Spleen (tissue), 3 donors: ENCODE measurements at regions not wholly inside any gene's neighbourhood (a gene's known extent, or its start where the extent isn't known, plus 50 kb on each side); places are given as distances from the start of the nearest gene placed in this dataset.

Experiments used
- POLR2A ChIP-seq, 3 donors: fragments of 450-650 bp; IDR thresholded peaks; one replicate each; pipeline ENCODE4 v1.5.1; 2017; ENCODE audit warnings: antibody characterized with exemption in 3 of 3, mild to moderate bottlenecking in 1 of 3
- POLR2AphosphoS5 ChIP-seq, 3 donors: sonication (generic); formaldehyde crosslinking; IDR thresholded peaks; one replicate each; pipeline ENCODE4 v1.5.1; 2017; ENCODE audit warnings: antibody characterized with exemption in 3 of 3

DNA sequence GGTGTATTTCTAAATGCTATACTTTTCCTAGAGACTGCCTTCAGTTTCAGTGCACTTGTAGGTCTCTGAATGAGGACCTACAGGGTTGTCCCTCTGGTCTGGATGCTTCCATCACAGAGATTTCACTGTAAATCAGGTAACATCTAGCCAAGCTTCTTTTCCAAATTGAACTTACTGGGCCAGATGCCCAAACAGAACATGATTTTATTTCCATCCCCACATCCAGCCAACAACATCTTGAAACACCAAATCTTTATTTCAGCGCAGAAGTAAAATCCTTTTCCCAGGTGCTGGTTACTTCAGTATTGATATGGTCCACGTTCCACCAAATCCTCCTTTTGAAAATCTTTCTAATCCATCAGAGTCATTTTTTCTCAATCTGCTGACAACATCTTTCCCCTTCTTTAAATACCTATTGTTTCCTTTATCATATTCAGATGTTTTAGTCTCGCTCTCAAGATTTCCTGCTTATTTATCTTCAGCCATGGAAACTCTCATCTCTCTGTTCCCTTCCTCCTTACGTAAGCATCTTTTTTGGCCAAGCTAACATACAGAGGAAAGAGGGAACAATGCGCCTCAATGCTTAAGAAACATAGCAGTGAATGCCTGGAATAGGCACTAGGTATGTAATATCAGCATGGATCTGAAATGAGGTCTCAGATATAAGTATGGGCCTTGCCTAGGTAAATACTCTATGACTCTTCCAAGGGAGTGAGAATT lies 201.2 kb upstream of the MTNR1B start:
- no peak for TF ChIP-seq POLR2AphosphoS5 (IDR thresholded peaks at IDR 0.05)
- TF ChIP-seq POLR2A (IDR thresholded peaks at IDR 0.05) = no peak
